ENCODE measurements at regions not wholly inside any gene's neighbourhood (a gene's known extent, or its start where the extent isn't known, plus 50 kb on each side); places are given as distances from the start of the nearest gene placed in this dataset.

- no peak for ATAC-seq
- Mint-ChIP-seq H3K36me3 (no peaks in the 10 kb centered on the region), H3K9me3 (peaks cover 3% of the 10 kb centered on the region), H3K4me1 (no peaks in the 10 kb centered on the region), H3K27me3 (no peaks in the 10 kb centered on the region), H3K4me3 (no peak overlapping the region), H3K27ac (no peak overlapping the region)
Measured at GRCh38 chr18:30106356-30106755, 936.2 kb downstream of the DSC3 start.

- peaks cover 3% of the 10 kb centered on the region for H3K9me3 Mint-ChIP-seq
- H3K27ac Mint-ChIP-seq: no peak overlapping the region
- H3K27me3 Mint-ChIP-seq: no peaks in the 10 kb centered on the region
- ATAC-seq: no peak
- H3K36me3 Mint-ChIP-seq: no peaks in the 10 kb centered on the region
- H3K4me3 Mint-ChIP-seq: no peak overlapping the region
- no peaks in the 10 kb centered on the region for H3K4me1 Mint-ChIP-seq
Measured at GRCh38 chr18:30103881-30104280, 938.7 kb downstream of the DSC3 start.

DNA sequence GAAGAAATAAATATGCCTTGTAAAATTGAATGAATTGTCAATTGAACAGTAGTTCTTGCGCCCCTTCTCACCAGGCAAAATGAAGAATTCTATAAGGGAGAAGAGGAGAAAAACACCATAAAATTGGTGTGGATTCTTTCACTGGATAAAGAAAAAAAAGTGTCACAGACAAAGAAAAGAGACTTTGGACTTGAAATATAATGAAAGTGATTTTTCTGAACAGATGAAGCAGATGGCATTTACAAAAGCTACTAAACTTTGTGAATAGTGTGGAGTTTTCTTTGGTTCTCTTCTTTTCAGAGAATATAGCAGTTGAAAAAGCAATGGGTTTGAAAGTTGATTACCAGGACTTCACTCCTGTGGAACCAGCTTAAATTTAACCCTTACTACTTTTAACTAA, 945.7 kb downstream of the DSC3 start:
- H3K9me3 Mint-ChIP-seq: no peaks in the 10 kb centered on the region

DNA sequence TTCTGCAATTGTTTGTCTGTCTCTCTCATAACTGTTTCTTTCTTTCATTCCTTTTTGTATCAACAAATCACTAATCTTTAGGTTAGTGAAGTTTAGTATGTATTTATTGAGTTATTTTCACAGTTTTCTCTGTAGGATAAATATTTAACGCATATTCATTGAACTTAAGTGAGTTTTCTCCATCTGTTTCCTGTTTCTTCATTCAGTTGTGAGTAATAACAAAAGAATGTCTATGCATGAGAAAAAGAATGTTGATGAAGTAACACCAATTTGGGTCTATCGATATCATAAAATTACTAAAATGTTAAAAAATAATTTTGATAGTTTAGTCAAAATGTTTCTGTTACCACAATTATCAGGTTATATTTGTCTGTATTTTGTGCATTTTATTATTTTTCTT, 948.0 kb downstream of the DSC3 start:
- Mint-ChIP-seq H3K9me3 (no peaks in the 10 kb centered on the region), H3K36me3 (no peaks in the 10 kb centered on the region), H3K4me3 (no peak overlapping the region), H3K27ac (no peak overlapping the region), H3K27me3 (no peaks in the 10 kb centered on the region), H3K4me1 (no peaks in the 10 kb centered on the region)
- no peak for ATAC-seq

More for the DNA sequence above, 945.7 kb downstream of the DSC3 start:
- Mint-ChIP-seq H3K27ac (no peak overlapping the region), H3K27me3 (no peaks in the 10 kb centered on the region), H3K4me3 (no peak overlapping the region), H3K4me1 (no peaks in the 10 kb centered on the region), H3K36me3 (no peaks in the 10 kb centered on the region)
- no peak for ATAC-seq

DNA sequence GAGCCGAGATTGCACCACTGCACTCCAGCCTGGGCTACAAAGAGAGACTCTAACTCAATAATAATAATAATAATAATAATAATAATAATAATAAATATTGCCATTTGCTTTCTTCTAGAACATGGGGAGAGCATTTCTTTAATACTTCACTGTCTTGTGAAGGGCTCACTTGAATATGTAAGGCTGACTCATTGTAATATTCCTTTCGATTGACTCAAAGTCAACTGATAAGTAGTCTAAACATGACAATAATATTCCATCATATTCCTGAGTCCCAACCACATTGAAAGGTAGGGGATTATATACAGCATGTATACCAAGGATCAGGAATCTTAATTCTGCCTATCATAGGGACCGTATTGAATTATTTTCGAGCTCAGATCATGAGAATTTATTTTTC, 949.2 kb downstream of the DSC3 start:
- Mint-ChIP-seq H3K27ac (no peak overlapping the region), H3K36me3 (no peaks in the 10 kb centered on the region), H3K4me3 (no peak overlapping the region), H3K4me1 (no peaks in the 10 kb centered on the region), H3K27me3 (no peaks in the 10 kb centered on the region), H3K9me3 (no peaks in the 10 kb centered on the region)
- ATAC-seq: no peak

DNA sequence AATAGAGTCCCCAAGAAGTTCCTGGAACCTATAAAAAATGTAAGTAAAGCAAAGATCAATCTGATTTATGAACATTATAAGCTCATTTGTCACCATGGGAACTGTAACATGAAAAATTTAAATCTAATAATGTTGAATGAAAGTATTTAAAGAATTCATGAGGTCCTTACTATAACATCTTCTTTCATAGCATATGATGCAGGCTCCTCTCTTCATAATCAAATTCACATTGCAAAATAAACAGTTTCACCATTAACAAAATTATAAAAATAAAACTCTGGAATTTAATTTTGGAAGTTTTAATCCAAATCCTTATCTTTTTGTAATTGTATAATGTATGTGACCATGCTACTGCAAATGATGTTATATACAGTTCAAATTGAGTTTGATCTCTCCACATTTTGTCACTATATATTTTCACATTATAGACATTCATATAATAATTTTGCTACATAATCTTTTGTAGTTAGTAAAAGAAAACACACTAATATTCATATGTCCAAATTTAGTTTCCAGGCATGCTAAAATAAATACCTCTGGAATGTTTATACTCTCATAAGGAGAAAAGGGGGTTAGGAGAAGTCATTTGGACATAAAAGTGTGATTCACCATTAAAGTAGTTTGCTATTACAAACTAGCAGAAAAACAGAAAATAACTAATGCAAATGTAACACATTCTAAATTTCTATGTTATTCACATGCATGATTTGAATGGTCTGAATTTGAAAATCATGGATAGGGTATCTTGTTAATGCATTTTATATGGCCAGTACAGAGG, 954.1 kb downstream of the DSC3 start:
- peaks cover 6% of the 10 kb centered on the region for H3K9me3 Mint-ChIP-seq
- no peaks in the 10 kb centered on the region for H3K36me3 Mint-ChIP-seq
- no peaks in the 10 kb centered on the region for H3K27me3 Mint-ChIP-seq
- H3K27ac Mint-ChIP-seq: no peak overlapping the region
- H3K4me3 Mint-ChIP-seq: no peak overlapping the region
- ATAC-seq: no peak
- no peaks in the 10 kb centered on the region for H3K4me1 Mint-ChIP-seq

GRCh38 chr18:30086351-30086750, 956.2 kb downstream of the DSC3 start:
- no peak for ATAC-seq
- H3K4me1 Mint-ChIP-seq: no peaks in the 10 kb centered on the region

GRCh38 chr18:30081122-30081521, 961.4 kb downstream of the DSC3 start:
- H3K4me3 Mint-ChIP-seq: no peak overlapping the region
- H3K4me1 Mint-ChIP-seq: no peaks in the 10 kb centered on the region
- peaks cover 17% of the 10 kb centered on the region for H3K9me3 Mint-ChIP-seq
- no peaks in the 10 kb centered on the region for H3K36me3 Mint-ChIP-seq
- ATAC-seq: no peak
- H3K27ac Mint-ChIP-seq: no peak overlapping the region
- H3K27me3 Mint-ChIP-seq: no peaks in the 10 kb centered on the region

More at GRCh38 chr18:30086351-30086750, 956.2 kb downstream of the DSC3 start:
- Mint-ChIP-seq H3K27me3 (no peaks in the 10 kb centered on the region), H3K27ac (no peak overlapping the region), H3K36me3 (no peaks in the 10 kb centered on the region), H3K4me3 (no peak overlapping the region), H3K9me3 (peaks cover 6% of the 10 kb centered on the region)

DNA sequence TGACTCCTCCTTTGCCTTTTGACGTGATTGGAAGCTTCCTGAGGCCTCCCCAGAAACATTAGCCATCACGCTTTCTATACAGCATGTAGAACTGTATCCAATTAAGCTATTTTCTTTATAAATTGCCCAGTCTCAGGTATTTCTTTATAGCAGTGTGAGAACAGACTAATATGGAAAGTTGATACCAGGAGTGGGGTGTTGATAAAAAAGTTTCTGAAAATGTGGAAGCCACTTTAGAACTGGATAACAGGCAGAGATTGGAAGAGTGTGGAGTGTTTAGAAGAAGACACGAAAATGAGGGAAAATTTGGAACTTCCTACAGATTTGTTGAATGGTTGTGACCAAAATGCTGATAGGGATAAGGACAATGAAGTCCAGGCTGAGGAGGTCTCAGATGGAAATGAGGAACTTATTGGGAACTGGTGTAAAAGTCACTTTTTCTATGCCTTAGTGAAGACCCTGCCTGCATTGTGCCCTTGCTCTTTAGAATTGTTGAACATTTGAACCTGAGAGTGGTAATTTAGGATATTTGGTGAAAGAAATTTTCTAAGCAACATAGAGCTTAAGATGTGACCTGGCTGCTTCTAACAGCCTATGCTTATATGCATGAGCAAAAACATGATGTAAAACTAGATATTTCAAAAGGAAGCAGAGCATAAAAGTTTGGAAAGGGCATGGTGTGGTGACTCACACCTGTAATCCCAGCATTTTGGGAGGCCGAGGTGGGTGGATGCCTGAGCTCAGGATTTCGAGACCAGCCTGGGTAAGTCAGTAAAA, 969.7 kb downstream of the DSC3 start:
- Mint-ChIP-seq H3K4me3 (no peak overlapping the region), H3K36me3 (no peaks in the 10 kb centered on the region), H3K27ac (no peak overlapping the region), H3K27me3 (no peaks in the 10 kb centered on the region), H3K4me1 (no peaks in the 10 kb centered on the region), H3K9me3 (peaks cover 21% of the 10 kb centered on the region)
- ATAC-seq: no peak

DNA sequence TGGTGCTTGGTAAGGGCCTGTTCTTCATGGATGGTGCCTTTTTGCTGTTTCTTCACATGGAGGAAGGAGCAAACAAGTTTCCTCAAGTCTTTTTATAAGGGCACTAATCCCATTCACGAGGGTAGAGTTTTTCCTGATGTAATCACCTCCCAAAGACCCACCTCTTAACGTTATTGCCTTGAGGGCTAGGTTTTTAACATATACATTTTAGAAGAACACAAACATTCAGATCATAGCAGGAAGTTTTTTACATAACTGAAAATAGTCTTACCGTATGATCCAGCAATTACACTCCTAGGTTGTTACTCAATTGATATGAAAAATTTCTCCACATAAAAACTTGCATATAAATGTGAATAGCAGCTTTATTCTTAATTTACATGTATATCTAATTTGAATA, 976.3 kb downstream of the DSC3 start:
- Mint-ChIP-seq H3K27ac (no peak overlapping the region), H3K4me1 (no peaks in the 10 kb centered on the region), H3K9me3 (peaks cover 13% of the 10 kb centered on the region), H3K36me3 (no peaks in the 10 kb centered on the region), H3K4me3 (no peak overlapping the region), H3K27me3 (no peaks in the 10 kb centered on the region)
- no peak for ATAC-seq

DNA sequence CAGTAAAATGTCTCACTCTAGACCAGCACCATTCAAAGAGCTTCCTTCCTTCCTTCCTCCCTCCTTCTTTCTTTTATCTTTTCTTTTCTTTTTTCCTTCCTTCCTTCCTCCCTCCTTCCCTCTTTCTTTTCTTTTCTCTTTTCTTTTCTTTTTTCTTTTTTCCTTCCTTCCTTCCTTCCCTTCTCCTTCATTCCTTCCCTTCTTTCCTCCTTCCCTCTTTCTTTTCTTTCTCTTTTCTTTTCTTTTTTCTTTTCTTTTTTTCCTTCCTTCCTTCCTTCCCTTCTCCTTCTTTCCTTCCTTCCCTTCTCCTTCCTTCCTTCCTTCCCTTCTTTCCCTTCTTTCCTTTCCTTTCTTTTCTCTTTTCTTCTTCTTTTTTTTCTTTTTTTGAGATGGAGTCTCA, 985.1 kb downstream of the DSC3 start:
- no peak for ATAC-seq
- Mint-ChIP-seq H3K4me3 (no peak overlapping the region), H3K27ac (no peak overlapping the region), H3K4me1 (no peaks in the 10 kb centered on the region), H3K9me3 (peaks cover 7% of the 10 kb centered on the region), H3K36me3 (no peaks in the 10 kb centered on the region), H3K27me3 (no peaks in the 10 kb centered on the region)

- H3K4me3 Mint-ChIP-seq: no peak overlapping the region
- H3K27me3 Mint-ChIP-seq: no peaks in the 10 kb centered on the region
- peaks cover 7% of the 10 kb centered on the region for H3K9me3 Mint-ChIP-seq
- H3K36me3 Mint-ChIP-seq: no peaks in the 10 kb centered on the region
- H3K27ac Mint-ChIP-seq: no peak overlapping the region
- H3K4me1 Mint-ChIP-seq: no peaks in the 10 kb centered on the region
- no peak for ATAC-seq
Measured at GRCh38 chr18:30056528-30056927, 986.0 kb downstream of the DSC3 start.

- H3K27ac Mint-ChIP-seq: no peak overlapping the region
- H3K4me1 Mint-ChIP-seq: no peaks in the 10 kb centered on the region
- H3K4me3 Mint-ChIP-seq: no peak overlapping the region
- no peaks in the 10 kb centered on the region for H3K36me3 Mint-ChIP-seq
- ATAC-seq: no peak
- no peaks in the 10 kb centered on the region for H3K9me3 Mint-ChIP-seq
- no peaks in the 10 kb centered on the region for H3K27me3 Mint-ChIP-seq
Measured at GRCh38 chr18:30044496-30044895, 998.0 kb downstream of the DSC3 start.

DNA sequence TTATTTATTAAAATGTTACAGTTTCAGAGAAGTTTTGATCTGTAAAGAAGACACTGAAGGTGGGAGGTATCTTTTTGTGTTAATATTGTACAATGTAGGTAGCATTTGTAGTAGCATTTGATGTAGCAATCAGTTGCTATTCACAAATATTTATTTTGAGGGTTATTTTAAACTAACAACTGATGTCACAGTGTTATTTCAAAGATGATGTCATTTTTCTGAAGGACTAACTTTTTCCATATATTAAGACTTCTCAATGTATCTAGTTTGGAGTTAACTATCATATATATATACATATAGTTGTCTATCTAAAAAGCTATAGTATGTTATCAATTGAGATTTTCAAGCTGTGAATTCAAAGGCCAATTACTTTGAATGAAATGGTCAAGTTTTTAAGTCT, 1003.3 kb downstream of the DSC3 start:
- no peaks in the 10 kb centered on the region for H3K27me3 Mint-ChIP-seq
- no peak overlapping the region for H3K4me3 Mint-ChIP-seq
- no peaks in the 10 kb centered on the region for H3K36me3 Mint-ChIP-seq
- H3K27ac Mint-ChIP-seq: no peak overlapping the region
- no peaks in the 10 kb centered on the region for H3K4me1 Mint-ChIP-seq
- H3K9me3 Mint-ChIP-seq: peaks cover 9% of the 10 kb centered on the region
- ATAC-seq: no peak

- H3K4me3 Mint-ChIP-seq: no peak overlapping the region
- no peaks in the 10 kb centered on the region for H3K4me1 Mint-ChIP-seq
- no peaks in the 10 kb centered on the region for H3K36me3 Mint-ChIP-seq
- peaks cover 11% of the 10 kb centered on the region for H3K9me3 Mint-ChIP-seq
- H3K27me3 Mint-ChIP-seq: no peaks in the 10 kb centered on the region
- ATAC-seq: no peak
- H3K27ac Mint-ChIP-seq: no peak overlapping the region
Measured at GRCh38 chr18:30034818-30035217, 1007.7 kb downstream of the DSC3 start.

GRCh38 chr18:30016179-30016578, 1026.4 kb downstream of the DSC3 start:
- H3K27ac Mint-ChIP-seq: no peak overlapping the region

More at GRCh38 chr18:30016179-30016578, 1026.4 kb downstream of the DSC3 start:
- Mint-ChIP-seq H3K36me3 (no peaks in the 10 kb centered on the region), H3K4me3 (no peak overlapping the region), H3K27me3 (no peaks in the 10 kb centered on the region), H3K4me1 (no peaks in the 10 kb centered on the region), H3K9me3 (peaks cover 7% of the 10 kb centered on the region)
- ATAC-seq: no peak
